Lower leg skin (tissue), 4 donors: ENCODE measurements at regions not wholly inside any gene's neighbourhood (a gene's known extent, or its start where the extent isn't known, plus 50 kb on each side); places are given as distances from the start of the nearest gene placed in this dataset.

ENCODE experiments used
- DNase-seq, 2 donors: peaks; one replicate each; pipeline ENCODE4 v3.0.0-alpha.2; 2019; ENCODE audit warnings: low spot score in 2 of 2
- H3K4me3 ChIP-seq: fragments of 200-600 bp; sonication (generic); 2 replicates; pipeline ENCODE4 v1.5.1; 2017; ENCODE audit warnings: mild to moderate bottlenecking, low read depth; ENCODE audit not compliant: poor library complexity, severe bottlenecking
- CTCF ChIP-seq, 3 donors: fragments of 450-650 bp; IDR thresholded peaks; one replicate each; pipeline ENCODE4 v1.5.1; 2016; ENCODE audit warnings: antibody characterized with exemption in 3 of 3, mild to moderate bottlenecking in 3 of 3, moderate library complexity in 2 of 3
- POLR2A ChIP-seq, 2 donors: fragments of 450-650 bp; IDR thresholded peaks; one replicate each; pipeline ENCODE4 v1.6.1; 2016 to 2017; ENCODE audit warnings: antibody characterized with exemption in 2 of 2, mild to moderate bottlenecking in 1 of 2, moderate library complexity in 1 of 2
- WGBS, 2 donors: methylation state at CpG; one replicate each; pipeline ENCODE4 v1.1.5; 2018; 5-methylcytosine and 5-hydroxymethylcytosine counted together
- intact Hi-C: fragments of 100-400 bp; cut with DNase I; formaldehyde crosslinking; loops from one replicate; pipeline ENCODE4 v1.15.0; 2023; ENCODE audit warnings: low total_unique reads

GRCh38 chr18:55910296-55910695, 322.3 kb upstream of the TCF4 start:
- intact Hi-C loops = no loop called here
- no peak for DNase-seq
- 86 to 87% methylated on average over 2 of the region's 2 CpGs for WGBS, 2 donors
- no peak overlapping the region for H3K4me3 ChIP-seq
- TF ChIP-seq CTCF (IDR thresholded peaks at IDR 0.05) (no peak), POLR2A (IDR thresholded peaks at IDR 0.05) (no peak)

GRCh38 chr18:55908901-55909366, 320.9 kb upstream of the TCF4 start:
- TF ChIP-seq POLR2A (IDR thresholded peaks at IDR 0.05) (no peak), CTCF (IDR thresholded peaks at IDR 0.05) (no peak)
- whole genome bisulfite sequencing, 2 donors = 79 to 81% methylated on average over 4 of the region's 4 CpGs
- no peak overlapping the region for H3K4me3 ChIP-seq
- intact Hi-C loops = no loop called here
- no peak for DNase-seq

- WGBS, 2 donors = 20 to 23% methylated on average over 6 of the region's 6 CpGs
- no peak for DNase-seq
- TF ChIP-seq POLR2A (IDR thresholded peaks at IDR 0.05) = no peak
- TF ChIP-seq CTCF (IDR thresholded peaks at IDR 0.05) = no peak
- intact Hi-C loops = no loop called here
- no peak overlapping the region for H3K4me3 ChIP-seq
Measured at GRCh38 chr18:55907453-55908175, 319.6 kb upstream of the TCF4 start.

GRCh38 chr18:55906536-55906935, 318.5 kb upstream of the TCF4 start:
- no peak for DNase-seq
- intact Hi-C loops = no loop called here
- WGBS, 2 donors = 72% methylated on average over 2 of the region's 2 CpGs
- no peak overlapping the region for H3K4me3 ChIP-seq
- no peak for TF ChIP-seq POLR2A (IDR thresholded peaks at IDR 0.05)
- TF ChIP-seq CTCF (IDR thresholded peaks at IDR 0.05) = no peak

- WGBS, 2 donors = 93 to 94% methylated on average over 6 of the region's 6 CpGs
- DNase-seq = no peak
- TF ChIP-seq POLR2A (IDR thresholded peaks at IDR 0.05) = no peak
- TF ChIP-seq CTCF (IDR thresholded peaks at IDR 0.05) = no peak
- intact Hi-C loops = no loop called here
- no peak overlapping the region for H3K4me3 ChIP-seq
Measured at GRCh38 chr18:55903911-55904310, 315.9 kb upstream of the TCF4 start.

- no peak for TF ChIP-seq CTCF (IDR thresholded peaks at IDR 0.05)
- no peak for TF ChIP-seq POLR2A (IDR thresholded peaks at IDR 0.05)
- intact Hi-C loops = no loop called here
- DNase-seq = no peak
- no peak overlapping the region for H3K4me3 ChIP-seq
- 74 to 81% methylated on average over 2 of the region's 2 CpGs for WGBS, 2 donors
Measured at GRCh38 chr18:55900380-55900779, 312.4 kb upstream of the TCF4 start.
